ENCODE measurements at regions not wholly inside any gene's neighbourhood (a gene's known extent, or its start where the extent isn't known, plus 50 kb on each side); places are given as distances from the start of the nearest gene placed in this dataset.

GRCh38 chr2:43023791-43024514 is 202.5 kb downstream of the ZFP36L2 start:
- TF ChIP-seq, protein P1, sequence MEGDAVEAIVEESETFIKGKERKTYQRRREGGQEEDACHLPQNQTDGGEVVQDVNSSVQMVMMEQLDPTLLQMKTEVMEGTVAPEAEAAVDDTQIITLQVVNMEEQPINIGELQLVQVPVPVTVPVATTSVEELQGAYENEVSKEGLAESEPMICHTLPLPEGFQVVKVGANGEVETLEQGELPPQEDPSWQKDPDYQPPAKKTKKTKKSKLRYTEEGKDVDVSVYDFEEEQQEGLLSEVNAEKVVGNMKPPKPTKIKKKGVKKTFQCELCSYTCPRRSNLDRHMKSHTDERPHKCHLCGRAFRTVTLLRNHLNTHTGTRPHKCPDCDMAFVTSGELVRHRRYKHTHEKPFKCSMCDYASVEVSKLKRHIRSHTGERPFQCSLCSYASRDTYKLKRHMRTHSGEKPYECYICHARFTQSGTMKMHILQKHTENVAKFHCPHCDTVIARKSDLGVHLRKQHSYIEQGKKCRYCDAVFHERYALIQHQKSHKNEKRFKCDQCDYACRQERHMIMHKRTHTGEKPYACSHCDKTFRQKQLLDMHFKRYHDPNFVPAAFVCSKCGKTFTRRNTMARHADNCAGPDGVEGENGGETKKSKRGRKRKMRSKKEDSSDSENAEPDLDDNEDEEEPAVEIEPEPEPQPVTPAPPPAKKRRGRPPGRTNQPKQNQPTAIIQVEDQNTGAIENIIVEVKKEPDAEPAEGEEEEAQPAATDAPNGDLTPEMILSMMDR (conservative IDR thresholded peaks at IDR 0.05): no peak
- no peak for TF ChIP-seq ZFX (IDR thresholded peaks at IDR 0.05)
